HG03175 (cell line): ENCODE measurements at regions not wholly inside any gene's neighbourhood (a gene's known extent, or its start where the extent isn't known, plus 50 kb on each side); places are given as distances from the start of the nearest gene placed in this dataset.
A peak's percentile ranks its signal among the peaks of the same experiment; 100 is the strongest.

ENCODE experiments used
- ATAC-seq: cut with Tn5 transposase; IDR thresholded peaks from one replicate; pipeline ENCODE4 v1.9.1; 2021; ENCODE audit warnings: mild to moderate bottlenecking, moderate library complexity; ENCODE audit not compliant: unreplicated experiment

DNA sequence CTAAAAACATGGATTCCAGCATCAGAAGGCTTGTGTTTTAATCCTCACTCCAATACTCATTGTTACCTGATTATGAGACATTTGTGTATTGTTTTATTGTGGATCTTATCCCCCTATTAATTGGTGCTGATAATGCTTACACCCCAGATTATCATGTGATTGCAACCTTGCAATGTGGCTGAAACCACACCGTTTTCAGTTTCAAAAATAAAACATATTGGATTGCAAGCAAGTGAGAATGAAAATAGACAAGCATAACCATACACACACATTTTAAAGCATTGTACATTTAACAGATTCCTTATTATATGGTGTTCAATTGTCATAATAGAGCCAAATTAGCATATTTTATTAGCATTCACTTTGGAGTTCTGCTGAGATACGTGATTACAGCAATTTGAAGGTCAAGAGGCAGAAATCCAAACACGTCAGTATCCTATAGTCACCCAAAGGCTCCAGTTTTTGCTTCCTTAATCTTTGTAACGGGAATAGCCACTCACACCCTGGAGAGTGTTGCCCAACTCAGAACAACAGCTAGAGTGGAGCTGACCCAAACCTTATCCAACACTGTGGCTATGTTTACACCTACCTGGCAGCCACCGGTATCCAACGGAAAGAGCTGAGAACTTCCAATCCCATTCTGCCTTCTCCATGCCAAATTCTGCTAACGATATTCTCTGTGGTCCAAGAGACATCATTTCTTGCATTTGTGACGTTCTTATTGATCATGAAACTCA, 317.1 kb upstream of the KLF6 start:
- ATAC-seq, result peak; percentile 84

DNA sequence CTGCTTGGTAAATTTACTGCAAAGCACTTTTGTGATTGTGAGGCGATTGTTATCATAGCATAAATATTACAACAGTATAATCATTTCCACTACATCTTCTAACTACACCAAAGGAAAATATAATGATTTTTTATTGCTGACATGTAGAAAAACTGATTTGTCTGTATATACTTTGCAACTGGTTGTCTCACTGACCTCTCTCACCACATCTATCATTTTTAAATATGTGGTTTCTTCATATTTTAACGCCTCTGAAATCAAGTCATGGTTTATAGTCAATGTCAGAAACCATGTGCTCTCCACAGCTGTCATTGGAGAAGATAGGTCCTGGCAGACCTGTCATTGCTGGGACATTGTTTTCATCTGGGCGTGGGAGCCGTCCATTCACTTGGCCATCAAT, 315.4 kb upstream of the KLF6 start:
- no peak for ATAC-seq

DNA sequence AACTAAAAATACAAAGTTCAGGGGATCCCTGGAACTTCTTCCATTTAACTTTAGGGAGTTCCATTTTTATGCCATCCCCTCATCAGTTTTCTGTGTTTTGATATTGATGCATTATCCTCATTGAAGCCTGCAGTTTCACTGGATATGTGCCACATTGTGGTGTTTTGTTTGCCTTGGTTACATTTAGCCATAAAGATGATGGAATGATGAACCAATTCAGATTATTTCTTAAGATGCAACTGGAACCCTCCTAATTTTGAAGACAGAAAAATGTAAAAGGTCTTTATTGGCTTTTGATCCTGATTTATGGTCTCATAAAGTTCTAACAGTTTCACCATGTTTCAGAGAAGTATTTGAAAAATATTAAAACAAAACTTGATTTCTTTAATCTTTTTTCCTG, 314.2 kb upstream of the KLF6 start:
- ATAC-seq, result no peak

DNA sequence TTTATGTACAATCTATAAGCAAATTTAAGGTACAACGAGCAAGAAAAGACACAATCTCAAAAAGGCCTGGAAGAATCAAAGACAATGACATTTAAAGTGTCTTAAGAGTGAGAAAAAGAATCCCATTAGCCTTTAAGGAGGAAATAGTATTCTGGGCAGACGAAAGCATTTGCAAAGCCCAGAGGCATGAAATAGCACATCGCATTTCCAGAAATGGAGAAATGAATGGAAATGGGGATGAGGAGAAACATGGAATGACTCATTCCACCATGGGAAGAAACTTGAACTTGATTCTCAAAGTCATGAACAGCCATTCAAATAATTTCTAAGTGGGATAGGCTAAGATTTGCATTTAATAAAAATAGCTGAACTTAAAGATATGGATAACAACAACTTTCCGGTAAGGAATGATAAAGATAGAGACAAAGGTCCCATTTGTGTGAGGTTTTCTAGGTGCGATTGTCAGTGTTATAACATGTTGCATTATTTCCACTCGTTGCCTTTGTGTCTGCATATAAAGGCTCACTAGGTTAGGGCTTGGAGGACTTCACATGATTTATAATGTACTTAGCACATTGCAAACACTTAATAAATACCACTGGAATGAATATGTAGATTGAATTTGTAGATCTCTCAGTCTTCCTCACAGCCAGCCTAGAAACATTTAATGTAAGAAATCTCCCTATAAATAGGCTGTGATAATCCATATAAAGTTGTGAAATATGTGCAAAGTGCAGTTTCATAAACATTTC, 310.3 kb upstream of the KLF6 start:
- no peak for ATAC-seq

DNA sequence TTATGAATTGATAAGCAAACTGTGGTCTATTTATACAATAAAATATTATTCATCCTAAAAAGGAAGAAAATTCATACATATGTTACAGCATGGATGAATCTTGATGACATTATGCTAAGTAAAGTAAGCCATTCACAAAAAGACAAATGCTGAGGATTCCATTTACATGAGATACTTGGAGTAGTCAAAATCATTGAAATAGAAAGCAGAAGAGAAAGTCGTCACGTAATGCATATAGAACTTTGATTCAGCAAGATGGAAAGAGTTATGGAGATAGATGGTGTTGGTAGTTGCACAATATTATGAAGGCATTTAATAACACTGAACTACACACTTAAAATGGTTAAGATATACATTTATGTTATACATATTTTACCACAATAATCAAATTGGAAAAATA, 309.7 kb upstream of the KLF6 start:
- no peak for ATAC-seq

DNA sequence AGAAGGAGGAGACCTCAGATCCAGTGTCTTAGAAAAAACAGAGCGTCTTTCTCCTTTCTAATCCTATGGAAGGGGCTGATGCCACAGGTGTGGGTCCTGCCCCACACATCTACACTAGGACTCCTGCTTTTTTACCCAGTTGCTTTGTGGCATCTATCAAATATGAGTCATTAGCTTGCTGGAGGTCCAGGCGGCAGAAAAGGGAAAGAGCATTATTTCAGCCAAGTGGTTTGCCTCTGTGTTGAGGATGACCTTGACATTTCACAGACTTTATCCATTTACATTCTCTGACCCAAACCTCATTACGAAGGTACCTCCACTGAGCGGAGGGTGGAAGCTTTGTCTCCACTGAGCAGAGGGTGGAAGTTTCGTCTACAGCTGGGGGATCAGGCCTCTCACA, 308.4 kb upstream of the KLF6 start:
- ATAC-seq, result no peak

DNA sequence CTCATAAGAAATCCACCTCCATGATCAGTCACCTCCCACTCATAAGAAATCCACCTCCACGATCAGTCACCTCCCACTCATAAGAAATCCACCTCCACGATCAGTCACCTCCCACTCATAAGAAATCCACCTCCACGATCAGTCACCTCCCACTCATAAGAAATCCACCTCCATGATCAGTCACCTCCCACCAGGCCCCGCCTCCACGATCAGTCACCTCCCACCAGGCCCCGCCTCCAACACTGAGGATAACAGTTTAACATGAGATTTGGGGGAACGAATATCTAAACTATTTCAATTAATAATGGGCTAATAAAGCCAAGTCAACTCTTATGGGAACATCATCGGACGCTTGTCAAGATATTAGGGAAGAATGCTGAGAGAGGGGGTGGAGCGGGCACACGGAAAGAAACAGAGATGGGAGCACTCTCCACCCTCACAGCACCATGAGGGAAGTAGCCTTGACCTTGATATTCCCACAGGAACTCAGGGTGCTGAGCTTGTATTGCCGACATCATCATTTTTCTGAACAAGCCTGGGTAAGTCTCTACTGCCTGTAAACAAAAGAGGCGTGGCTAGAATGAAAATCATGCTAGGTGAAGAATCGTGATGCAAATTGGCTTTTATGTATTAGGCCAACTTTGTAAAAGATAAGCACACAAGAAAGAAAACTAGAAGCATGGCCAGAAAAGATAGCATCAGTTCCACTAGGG, 303.5 kb upstream of the KLF6 start:
- no peak for ATAC-seq

DNA sequence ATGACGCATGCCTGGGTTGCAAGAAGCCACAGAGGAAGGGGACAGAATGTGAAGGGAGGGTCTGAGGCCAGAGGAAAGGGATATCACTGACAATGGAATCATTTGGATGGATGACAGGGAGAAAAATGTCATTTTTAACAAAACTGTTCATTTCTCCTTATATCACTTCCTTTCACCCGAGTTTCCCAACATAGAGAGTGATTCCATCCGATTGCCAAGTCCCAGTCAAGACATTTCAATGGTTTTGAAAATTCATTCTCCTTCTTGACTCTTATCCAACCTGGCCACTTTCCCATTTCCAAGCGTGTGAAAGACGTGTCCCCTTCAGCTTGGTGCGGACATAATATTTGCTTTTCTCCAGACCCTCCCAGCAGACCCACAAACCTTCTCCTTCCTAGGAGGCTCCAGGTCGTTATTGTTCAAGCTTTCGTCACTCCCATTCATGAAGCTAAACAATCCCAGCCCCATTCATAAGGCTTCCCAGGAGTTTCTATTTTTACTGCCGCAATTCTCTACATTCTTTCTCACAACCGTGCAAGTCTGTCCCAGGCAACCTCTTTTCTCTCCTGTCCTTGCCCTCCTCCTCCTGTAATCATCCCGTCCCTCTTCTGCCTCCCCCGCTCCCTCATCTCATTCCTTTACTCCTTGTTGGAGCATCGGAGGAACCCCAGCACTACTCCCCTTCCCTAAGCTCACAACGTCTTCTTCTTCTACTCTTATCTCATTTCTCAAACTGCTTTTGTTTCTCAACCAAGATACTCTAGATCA, 301.3 kb upstream of the KLF6 start:
- ATAC-seq, result no peak

DNA sequence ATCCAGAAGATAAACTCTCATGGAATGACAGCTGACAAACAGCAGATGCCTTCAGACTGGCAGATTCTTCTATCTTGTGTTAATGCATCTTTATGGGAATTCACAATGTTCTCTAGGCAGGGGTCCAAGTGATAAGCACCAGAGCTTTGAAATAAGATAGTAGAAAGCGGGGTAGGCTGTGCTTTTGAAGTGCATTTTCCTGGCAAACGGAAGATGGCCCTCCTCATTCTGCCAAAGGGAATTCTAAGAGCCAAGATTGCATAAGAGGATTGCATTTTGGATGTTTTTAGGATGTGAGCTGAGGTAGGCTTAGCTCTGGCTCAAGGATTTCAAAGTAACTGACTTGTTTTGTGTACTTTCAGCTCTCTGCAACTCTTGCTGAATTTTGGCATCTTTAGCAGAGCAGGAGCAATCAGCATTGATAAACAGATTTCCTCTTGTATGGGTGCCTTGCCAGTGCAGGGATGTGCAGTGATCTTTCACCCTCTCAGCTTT, 298.5 kb upstream of the KLF6 start:
- no peak for ATAC-seq

DNA sequence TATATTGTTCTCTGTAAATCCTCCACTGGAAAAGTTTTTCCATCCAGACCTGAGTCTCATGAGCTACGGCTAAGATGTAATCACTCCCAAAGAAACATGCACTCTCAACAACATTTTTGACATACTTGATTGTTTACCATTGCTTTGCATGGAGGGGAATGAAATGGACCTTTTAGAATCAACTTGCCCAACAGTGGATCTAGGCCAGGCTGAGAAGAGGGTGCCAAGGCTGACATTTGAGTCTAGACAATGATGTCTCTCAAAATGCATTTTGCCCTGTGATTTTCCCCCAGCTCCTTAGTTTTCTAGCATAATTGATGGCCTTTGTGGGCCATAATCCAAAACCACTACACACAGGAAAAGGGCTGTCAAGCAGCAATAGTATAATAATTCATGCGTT, 297.9 kb upstream of the KLF6 start:
- ATAC-seq, result no peak

DNA sequence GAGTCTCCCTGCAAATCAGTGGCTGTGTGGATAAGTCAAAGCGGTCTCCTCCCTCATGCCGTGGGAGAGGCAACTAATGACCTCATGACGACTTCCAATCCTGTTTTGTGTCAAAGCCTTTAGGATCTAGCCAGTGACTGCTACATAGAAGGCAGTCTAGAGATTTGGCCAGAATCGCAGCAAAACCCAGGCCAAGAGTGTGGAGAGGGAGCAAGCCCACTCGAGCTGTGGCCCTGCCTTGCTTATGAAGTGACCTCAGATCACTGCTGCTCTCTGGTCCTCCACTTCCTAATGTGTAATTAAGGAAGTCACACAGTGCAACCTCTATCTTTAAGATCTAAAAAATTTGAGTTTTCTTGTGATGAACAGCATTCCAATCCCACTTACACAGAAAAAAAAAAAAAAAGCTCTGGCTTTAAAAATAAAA, 296.7 kb upstream of the KLF6 start:
- no peak for ATAC-seq

DNA sequence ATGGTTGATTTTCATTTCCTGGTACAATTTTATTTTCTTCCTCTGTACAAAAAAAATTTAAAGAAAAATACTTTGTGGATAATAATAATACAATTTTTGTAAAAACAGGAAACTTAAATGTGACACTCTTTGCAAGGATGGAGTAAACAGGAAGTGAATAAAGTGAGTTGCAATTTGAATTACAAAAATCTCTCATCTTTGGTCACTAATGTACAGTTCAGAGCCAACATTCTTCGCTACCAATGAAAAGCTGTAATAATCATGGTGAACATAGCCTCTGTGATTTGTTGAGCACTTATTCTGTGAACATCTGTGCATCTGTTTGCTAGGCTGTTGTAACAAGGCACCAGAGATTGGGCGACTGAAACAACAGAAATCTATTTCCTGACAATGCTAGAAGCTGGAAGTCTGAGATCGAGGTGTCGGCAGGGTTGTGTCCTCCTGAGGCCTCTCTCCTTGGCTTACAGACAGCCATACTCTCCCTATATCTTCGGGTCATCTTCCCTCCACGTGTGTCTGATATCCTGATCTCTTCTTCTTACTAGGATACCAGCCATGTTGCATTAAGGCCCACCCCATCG, 295.3 kb upstream of the KLF6 start:
- no peak for ATAC-seq

DNA sequence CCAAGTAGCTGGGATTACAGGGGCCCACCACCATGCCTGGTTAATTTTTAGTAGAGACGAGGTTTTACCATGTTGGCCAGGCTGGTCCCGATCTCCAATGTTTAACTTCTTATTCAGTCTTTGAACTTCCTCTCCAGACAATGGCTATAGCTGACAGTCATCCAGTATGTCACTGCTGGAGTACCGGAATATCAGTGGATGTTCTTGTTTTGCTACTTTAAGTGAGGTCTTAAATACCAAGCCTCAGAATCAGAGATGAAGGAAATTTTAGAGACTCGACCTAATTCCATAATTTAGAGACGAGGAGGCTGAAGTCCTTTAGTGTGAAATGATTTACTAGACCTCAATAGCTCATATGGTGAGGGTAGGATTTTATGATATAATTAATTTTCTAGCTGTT, 294.8 kb upstream of the KLF6 start:
- no peak for ATAC-seq

DNA sequence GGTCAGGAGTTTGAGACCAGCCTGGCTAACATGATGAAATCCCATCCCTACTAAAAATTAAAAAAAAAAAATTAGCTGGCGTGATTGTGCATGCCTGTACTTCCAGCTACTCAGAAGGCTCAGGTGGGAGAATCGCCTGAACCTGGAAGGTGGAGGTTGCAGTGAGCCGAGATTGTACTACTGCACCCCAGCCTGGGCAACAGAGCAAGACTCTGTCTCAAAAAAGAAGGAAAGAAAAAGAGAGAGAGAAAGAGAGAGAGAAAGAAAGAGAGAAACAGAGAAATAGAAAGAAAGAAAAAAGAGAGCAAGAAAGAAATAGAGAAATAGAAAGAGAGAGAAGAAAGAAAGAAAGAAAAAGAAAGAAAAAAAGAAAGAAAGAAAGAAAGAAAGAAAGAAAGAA, 292.8 kb upstream of the KLF6 start:
- no peak for ATAC-seq

DNA sequence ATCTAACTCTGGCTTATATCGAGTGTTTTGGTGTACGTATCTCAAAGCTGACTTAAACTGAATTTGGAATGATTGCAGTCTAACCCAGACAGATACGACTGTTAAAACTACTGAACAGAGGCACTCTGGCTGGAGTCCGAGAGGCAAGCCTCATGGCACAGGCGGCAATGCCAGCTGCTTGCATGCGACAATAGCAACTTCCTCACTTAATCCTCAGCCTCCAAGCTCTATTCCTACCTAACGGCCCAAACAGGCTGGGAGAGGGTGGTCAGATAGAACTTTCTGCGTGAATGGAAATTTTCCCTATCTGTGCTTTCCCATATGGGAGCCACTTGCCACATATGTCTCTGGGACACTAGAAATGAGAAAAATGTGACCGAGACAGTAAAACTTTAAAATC, 292.0 kb upstream of the KLF6 start:
- ATAC-seq, result no peak

DNA sequence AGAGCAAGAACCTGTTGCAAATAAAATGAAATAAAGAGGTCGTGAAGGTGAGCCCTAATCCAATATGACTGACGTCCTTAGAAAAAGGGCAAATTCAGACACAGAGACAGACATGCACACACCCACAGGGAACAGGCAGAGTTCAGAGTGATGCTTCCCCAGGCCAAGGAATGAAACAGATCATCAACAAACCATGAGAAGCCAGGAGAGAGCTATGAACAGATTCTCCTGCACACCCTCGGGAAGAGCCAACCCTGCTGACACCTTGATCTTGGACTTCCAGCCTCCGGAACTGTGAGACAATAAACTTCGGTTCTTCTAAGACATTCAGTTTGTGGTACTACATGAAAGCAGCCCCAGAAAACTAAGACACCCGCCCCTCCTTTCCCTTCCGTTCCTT, 290.4 kb upstream of the KLF6 start:
- no peak for ATAC-seq

DNA sequence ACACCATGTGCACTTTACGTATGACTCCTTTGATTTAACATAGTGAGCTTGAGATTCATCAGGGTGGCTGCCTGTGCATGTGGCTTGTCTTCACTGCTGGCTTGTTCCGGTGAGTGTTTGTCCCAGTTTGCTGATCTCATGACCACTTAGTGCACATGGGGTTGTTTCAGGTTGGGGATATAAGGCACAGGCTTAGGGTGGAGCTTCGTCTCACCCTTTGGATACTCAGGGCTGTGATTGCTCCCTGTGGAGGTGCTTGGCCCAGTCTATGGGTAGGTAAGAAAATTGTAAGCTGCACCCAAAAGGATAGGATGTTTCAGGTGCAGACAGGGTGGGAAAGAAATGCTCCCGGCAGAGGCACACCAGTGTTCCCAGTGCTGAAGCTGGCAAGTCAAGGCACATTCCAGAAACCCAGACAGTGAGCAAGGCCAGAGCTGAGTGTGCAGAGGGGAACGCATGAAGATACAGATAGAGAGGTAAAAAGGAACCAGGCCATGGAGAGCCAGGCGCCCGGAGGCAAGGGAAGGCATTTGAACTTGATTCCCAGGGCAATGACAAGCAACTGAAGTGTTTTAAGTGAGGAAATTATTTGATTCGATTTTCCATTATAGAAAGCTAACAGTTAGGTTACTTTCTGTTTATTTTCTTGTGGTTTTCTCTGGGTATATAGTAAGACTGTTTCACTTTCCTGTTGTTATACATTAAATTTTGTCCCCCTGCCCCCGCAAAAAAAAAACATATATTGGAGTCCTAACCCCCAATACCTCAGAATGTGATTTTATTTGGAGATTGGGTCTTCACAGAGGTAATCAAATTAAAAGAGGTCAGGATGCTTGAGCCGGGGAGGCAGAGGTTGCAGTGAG, 289.8 kb upstream of the KLF6 start:
- ATAC-seq, result no peak

DNA sequence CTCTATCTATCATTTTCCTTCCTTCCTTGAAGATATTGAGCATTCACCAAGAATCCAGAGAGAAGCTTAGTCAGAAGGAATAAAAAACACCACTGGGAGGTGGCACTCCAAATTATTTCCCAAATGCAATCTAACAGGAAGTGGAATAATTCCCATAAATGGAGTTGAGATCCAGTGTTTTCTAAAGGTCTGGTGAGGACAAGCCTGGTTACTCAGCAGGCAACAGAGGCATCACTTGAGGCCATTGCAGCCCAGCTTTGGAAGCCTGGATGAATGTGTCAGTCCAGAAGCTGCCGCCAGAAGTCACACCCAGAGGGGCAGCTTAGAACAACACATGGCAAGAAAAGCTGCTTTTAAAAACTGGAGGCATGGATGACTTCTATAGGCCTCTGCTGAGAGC, 288.9 kb upstream of the KLF6 start:
- no peak for ATAC-seq

DNA sequence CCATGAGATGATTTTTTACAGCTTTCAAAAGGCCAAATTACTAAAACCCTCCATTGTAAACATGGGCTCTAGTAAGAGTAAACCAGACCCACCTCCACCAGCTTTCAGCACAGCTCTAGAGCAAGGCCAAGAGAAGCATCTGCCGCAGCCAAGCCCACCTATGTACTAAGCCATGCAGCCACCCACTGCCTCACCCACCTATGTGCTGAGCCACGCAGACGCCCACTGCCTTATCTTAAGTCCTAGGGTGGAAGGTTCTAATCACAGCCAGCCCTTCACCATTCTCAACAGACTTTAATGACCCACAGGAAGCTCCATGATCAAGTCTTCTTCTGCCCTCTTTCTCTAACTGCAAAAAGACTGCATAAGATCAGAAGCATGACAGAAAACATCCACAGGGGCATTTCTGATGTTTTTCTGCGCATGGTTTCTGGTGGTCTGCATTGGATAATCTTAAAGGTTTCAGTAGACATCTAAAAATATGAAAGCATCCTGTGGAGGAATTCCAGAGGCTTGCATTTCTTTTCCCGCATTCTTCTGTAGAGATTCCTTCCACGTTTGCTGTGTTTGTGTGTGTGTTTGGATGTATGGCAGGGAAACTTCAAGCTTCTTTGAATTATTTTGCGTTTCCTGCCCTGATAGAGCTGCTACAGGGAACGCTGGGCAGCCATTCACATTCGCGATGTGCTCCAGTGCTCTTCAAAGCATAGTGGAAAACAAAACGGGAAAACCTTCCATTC, 286.1 kb upstream of the KLF6 start:
- ATAC-seq, result no peak
